Endothelial cell (in vitro differentiated cells): ENCODE measurements at regions not wholly inside any gene's neighbourhood (a gene's known extent, or its start where the extent isn't known, plus 50 kb on each side); places are given as distances from the start of the nearest gene placed in this dataset.
"Not testable (repeated sequence)": the region's sequence is repeated elsewhere in the genome, so short reads cannot be mapped to it uniquely, and the experiment has no call there.

Source experiments
- DNase-seq: peaks from one replicate; pipeline ENCODE4 v3.0.0; 2021; ENCODE audit warnings: low spot score
- H3K27ac Mint-ChIP-seq: one replicate; pipeline ENCODE4 v1.8.0; 2021; ENCODE audit warnings: mixed read lengths, inconsistent platforms; ENCODE audit not compliant: unreplicated experiment
- H3K27me3 Mint-ChIP-seq: one replicate; pipeline ENCODE4 v1.8.0; 2021; ENCODE audit warnings: mild to moderate bottlenecking, moderate library complexity, mixed read lengths, inconsistent platforms; ENCODE audit not compliant: unreplicated experiment
- H3K36me3 Mint-ChIP-seq: one replicate; pipeline ENCODE4 v1.8.0; 2021; ENCODE audit warnings: mild to moderate bottlenecking, low read depth, mixed read lengths, inconsistent platforms; ENCODE audit not compliant: unreplicated experiment
- H3K4me1 Mint-ChIP-seq: one replicate; pipeline ENCODE4 v1.8.0; 2021; ENCODE audit warnings: mild to moderate bottlenecking, mixed read lengths, inconsistent platforms; ENCODE audit not compliant: unreplicated experiment
- H3K4me3 Mint-ChIP-seq: one replicate; pipeline ENCODE4 v1.8.0; 2021; ENCODE audit warnings: mild to moderate bottlenecking, mixed read lengths, inconsistent platforms; ENCODE audit not compliant: unreplicated experiment
- H3K9me3 Mint-ChIP-seq: one replicate; pipeline ENCODE4 v1.8.0; 2021; ENCODE audit warnings: mixed read lengths, inconsistent platforms; ENCODE audit not compliant: unreplicated experiment
- TF ChIP-seq, protein P1 (sequence below): fragments of 200-600 bp; sonication (generic); IDR thresholded peaks from one replicate; pipeline ENCODE4 v1.5.0; 2021; ENCODE audit warnings: antibody characterized with exemption; ENCODE audit not compliant: unreplicated experiment

DNA sequence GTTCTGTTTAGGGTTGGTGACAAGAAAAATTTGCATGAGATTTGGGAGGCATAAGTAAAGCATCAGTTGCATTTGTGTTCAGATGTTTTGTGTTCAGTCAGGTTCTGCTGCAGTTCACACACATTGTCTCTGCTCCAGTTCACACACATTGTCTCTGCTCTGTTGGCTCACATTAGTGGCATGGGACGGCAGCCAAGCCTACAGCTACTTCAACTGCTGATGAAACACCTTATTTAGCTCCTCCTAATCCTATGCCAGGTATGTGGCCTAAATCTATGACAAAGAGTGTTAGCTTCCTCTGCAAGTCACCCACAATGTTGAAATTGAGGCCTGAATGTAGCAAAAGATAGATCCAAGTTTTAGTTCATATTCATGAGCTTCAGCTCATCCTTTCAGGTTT lies 278.1 kb upstream of the SYNCRIP start:
- TF ChIP-seq, protein P1, sequence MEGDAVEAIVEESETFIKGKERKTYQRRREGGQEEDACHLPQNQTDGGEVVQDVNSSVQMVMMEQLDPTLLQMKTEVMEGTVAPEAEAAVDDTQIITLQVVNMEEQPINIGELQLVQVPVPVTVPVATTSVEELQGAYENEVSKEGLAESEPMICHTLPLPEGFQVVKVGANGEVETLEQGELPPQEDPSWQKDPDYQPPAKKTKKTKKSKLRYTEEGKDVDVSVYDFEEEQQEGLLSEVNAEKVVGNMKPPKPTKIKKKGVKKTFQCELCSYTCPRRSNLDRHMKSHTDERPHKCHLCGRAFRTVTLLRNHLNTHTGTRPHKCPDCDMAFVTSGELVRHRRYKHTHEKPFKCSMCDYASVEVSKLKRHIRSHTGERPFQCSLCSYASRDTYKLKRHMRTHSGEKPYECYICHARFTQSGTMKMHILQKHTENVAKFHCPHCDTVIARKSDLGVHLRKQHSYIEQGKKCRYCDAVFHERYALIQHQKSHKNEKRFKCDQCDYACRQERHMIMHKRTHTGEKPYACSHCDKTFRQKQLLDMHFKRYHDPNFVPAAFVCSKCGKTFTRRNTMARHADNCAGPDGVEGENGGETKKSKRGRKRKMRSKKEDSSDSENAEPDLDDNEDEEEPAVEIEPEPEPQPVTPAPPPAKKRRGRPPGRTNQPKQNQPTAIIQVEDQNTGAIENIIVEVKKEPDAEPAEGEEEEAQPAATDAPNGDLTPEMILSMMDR, result no peak
- no peaks in the 10 kb centered on the region for H3K36me3 Mint-ChIP-seq
- DNase-seq, result no peak
- H3K27me3 Mint-ChIP-seq, result no peaks in the 10 kb centered on the region
- H3K4me3 Mint-ChIP-seq, result no peak overlapping the region
- H3K9me3 Mint-ChIP-seq, result no peaks in the 10 kb centered on the region
- H3K4me1 Mint-ChIP-seq, result no peaks in the 10 kb centered on the region
- H3K27ac Mint-ChIP-seq, result no peak overlapping the region

DNA sequence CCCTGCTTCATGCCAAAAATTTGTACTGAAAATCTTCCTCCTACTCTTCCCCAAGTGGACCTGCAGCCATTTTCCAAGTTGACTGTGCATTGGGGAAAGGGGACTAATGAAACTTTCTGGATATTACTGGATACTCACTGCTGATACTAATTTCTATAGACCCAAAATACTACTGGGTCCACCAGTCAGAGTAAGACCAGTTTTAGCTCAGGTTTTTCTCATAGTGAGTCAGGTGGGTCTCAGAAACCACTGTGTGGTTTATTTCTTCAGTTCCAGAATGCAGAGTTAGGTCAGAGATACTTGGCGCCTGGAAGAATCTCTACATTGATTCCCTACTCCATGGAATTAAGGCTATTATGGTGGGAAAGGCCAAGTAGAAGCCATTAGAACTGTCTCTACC lies 274.8 kb upstream of the SYNCRIP start:
- Mint-ChIP-seq H3K36me3 (no peaks in the 10 kb centered on the region), H3K4me1 (no peaks in the 10 kb centered on the region), H3K4me3 (no peak overlapping the region), H3K9me3 (no peaks in the 10 kb centered on the region), H3K27me3 (no peaks in the 10 kb centered on the region), H3K27ac (no peak overlapping the region)
- DNase-seq, result no peak
- TF ChIP-seq, protein P1, result no peak

DNA sequence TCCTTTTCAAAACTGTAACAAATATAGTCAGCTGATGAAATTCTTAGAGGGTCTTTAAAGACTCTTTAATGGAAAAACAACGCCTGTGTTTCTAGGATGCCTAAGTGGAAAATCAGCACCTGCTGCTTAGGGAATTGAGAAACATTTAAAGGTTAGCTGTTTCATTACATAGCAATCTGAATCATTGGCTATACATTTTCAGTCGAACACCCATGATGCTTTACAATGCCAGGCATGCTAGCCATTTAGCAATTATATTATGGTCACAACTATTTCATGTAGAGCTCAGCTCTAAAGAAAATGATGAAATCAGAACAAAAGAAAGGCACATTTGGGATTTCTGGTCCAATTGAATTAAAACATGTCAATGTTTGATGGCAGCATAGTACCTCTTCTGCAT lies 270.3 kb upstream of the SYNCRIP start:
- no peak for DNase-seq
- TF ChIP-seq, protein P1, result no peak
- Mint-ChIP-seq H3K4me1 (no peaks in the 10 kb centered on the region), H3K27ac (no peak overlapping the region), H3K4me3 (no peak overlapping the region), H3K27me3 (peaks cover 2% of the 10 kb centered on the region), H3K9me3 (no peaks in the 10 kb centered on the region), H3K36me3 (no peaks in the 10 kb centered on the region)

DNA sequence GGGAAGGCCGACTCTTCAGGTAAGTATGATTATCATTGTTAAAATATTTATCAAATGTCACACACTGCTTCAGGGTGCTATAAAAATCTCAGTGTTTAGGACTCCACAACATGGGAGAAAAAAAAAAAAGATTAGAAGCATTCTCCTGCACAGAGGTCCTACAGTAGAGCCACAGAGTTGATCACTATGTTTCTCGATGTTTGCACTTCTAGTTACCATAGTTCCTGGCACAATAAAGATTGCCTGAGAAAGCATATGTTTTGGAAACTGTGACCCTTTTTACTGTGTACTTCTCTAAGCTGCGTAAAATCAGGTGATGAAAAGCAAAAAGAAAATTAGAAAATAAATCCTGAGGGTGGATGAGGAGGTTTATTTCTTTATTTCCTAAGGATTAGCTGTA lies 269.9 kb upstream of the SYNCRIP start:
- Mint-ChIP-seq H3K4me3 (no peak overlapping the region), H3K27me3 (peaks cover 2% of the 10 kb centered on the region), H3K36me3 (peaks cover 2% of the 10 kb centered on the region), H3K27ac (no peak overlapping the region), H3K9me3 (no peaks in the 10 kb centered on the region), H3K4me1 (no peaks in the 10 kb centered on the region)
- DNase-seq, result no peak
- TF ChIP-seq, protein P1, result no peak

DNA sequence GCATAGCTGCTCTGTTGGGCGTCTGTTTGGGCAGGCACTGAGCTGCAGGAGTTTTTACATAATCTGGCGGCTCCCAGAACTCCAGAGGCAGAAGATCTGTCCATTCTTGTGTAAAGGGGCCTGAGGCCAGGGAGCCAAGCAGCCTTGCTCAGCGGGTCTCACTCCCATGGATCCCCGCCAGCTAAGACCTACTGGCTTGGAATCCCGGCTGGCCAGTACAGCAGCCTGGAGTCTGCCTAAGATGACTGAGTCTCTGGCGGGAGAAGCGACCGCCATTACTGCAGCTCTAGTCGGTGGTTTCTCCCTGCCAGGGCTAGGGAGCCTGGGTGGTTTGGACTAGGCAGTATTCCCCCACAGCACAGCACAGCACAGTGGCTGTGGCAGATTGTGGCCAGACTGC lies 268.4 kb upstream of the SYNCRIP start:
- H3K27ac Mint-ChIP-seq, result no peak overlapping the region
- H3K4me1 Mint-ChIP-seq, result no peaks in the 10 kb centered on the region
- H3K36me3 Mint-ChIP-seq, result peaks cover 5% of the 10 kb centered on the region
- DNase-seq, result no peak
- H3K27me3 Mint-ChIP-seq, result peaks cover 2% of the 10 kb centered on the region
- no peak overlapping the region for H3K4me3 Mint-ChIP-seq
- TF ChIP-seq, protein P1, result no peak
- no peaks in the 10 kb centered on the region for H3K9me3 Mint-ChIP-seq

DNA sequence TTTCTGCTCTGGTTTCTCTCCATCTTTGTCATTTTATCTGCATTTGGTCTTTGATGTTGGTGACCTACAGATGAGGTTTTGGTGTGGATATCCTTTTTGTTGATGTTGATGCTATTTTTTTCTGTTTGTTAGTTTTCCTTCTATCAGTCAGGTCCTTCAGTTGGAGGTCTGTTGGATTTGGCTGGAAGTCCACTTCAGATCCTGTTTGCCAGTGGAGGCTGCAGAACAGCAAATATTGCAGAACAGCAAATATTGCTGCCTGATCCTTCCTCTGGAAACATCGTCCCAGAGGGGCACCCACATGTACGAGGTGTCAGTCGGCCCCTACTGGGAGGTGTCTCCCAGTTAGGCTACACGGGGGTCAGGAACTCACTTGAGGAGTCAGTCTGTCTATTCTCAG lies 265.4 kb upstream of the SYNCRIP start:
- H3K36me3 Mint-ChIP-seq, H3K4me1 Mint-ChIP-seq, H3K27ac Mint-ChIP-seq, H3K4me3 Mint-ChIP-seq, DNase-seq, H3K9me3 Mint-ChIP-seq, H3K27me3 Mint-ChIP-seq: not testable (repeated sequence)
